Loucy (cell line): ENCODE measurements at regions not wholly inside any gene's neighbourhood (a gene's known extent, or its start where the extent isn't known, plus 50 kb on each side); places are given as distances from the start of the nearest gene placed in this dataset.

Experiments used
- H2AFZ ChIP-seq: fragments of 200-600 bp; sonication (generic); 2 replicates; pipeline ENCODE4 v1.6.0; 2016; ENCODE audit warnings: antibody characterized with exemption, mild to moderate bottlenecking, low read length, moderate library complexity
- H3F3A ChIP-seq: fragments of 200-600 bp; 2 replicates; pipeline ENCODE4 v1.6.0; 2016; ENCODE audit warnings: antibody characterized with exemption, low read depth, mild to moderate bottlenecking
- H3K27me3 ChIP-seq: fragments of 200-600 bp; sonication (generic); 2 replicates; pipeline ENCODE4 v1.6.1; 2014; ENCODE audit warnings: low read length, mild to moderate bottlenecking; ENCODE audit not compliant: insufficient read depth, poor library complexity, severe bottlenecking
- H3K36me3 ChIP-seq: fragments of 200-600 bp; sonication (generic); 2 replicates; pipeline ENCODE4 v1.6.1; 2016; ENCODE audit warnings: low read length; ENCODE audit not compliant: insufficient read depth
- H3K4me1 ChIP-seq: fragments of 200-600 bp; sonication (generic); 2 replicates; pipeline ENCODE4 v1.5.1; 2014; ENCODE audit warnings: low read length, mild to moderate bottlenecking; ENCODE audit not compliant: insufficient read depth, poor library complexity, severe bottlenecking
- H3K4me2 ChIP-seq: fragments of 200-600 bp; sonication (generic); 2 replicates; pipeline ENCODE4 v1.6.0; 2014; ENCODE audit warnings: antibody characterized with exemption, low read length, low read depth, mild to moderate bottlenecking; ENCODE audit not compliant: poor library complexity, severe bottlenecking
- H3K4me3 ChIP-seq: fragments of 200-600 bp; sonication (generic); 2 replicates; pipeline ENCODE4 v1.5.1; 2014; ENCODE audit warnings: low read length, mild to moderate bottlenecking, mixed read lengths; ENCODE audit not compliant: poor library complexity, severe bottlenecking
- H3K79me2 ChIP-seq: fragments of 200-600 bp; sonication (generic); 2 replicates; pipeline ENCODE4 v1.6.1; 2014; ENCODE audit warnings: low read length; ENCODE audit not compliant: insufficient read depth
- H3K9ac ChIP-seq: fragments of 200-600 bp; sonication (generic); 2 replicates; pipeline ENCODE4 v1.6.0; 2014; ENCODE audit warnings: mild to moderate bottlenecking, low read depth, low read length, moderate library complexity; ENCODE audit not compliant: poor library complexity, severe bottlenecking
- H3K9me2 ChIP-seq: fragments of 200-600 bp; sonication (generic); replicated peaks from 2 replicates; pipeline ENCODE4 v1.6.1; 2016; ENCODE audit warnings: low read depth, low read length, mixed read lengths
- H3K9me3 ChIP-seq: fragments of 200-600 bp; sonication (generic); 2 replicates; pipeline ENCODE4 v1.6.1; 2014; ENCODE audit warnings: mild to moderate bottlenecking, antibody characterized with exemption, low read length, low read depth; ENCODE audit not compliant: insufficient read depth
- H4K20me1 ChIP-seq: fragments of 200-600 bp; sonication (generic); 2 replicates; pipeline ENCODE4 v1.6.0; 2014; ENCODE audit warnings: antibody characterized with exemption, low read length, mild to moderate bottlenecking; ENCODE audit not compliant: insufficient read depth, poor library complexity, severe bottlenecking
- CTCF ChIP-seq: fragments of 200-600 bp; sonication (generic); conservative IDR thresholded peaks from 2 replicates; pipeline ENCODE4 v1.5.1; 2014; ENCODE audit warnings: mild to moderate bottlenecking, antibody characterized with exemption, low read length
- EZH2phosphoT487 ChIP-seq: fragments of 200-600 bp; IDR thresholded peaks from 2 replicates; pipeline ENCODE4 v1.6.1; 2018; ENCODE audit warnings: antibody characterized with exemption, mild to moderate bottlenecking, moderate library complexity, borderline replicate concordance

- Histone ChIP-seq H3K9ac (no peak overlapping the region), H3K27me3 (no peaks in the 10 kb centered on the region)
Observed at GRCh38 chr4:37068580-37068979, 176.0 kb upstream of the NWD2 start.

GRCh38 chr4:37070041-37070440 is 174.5 kb upstream of the NWD2 start:
- H3K4me1 ChIP-seq, result no peaks in the 10 kb centered on the region
- H3K27me3 ChIP-seq, result no peaks in the 10 kb centered on the region
- H3K79me2 ChIP-seq, result no peaks in the 10 kb centered on the region
- H3K9ac ChIP-seq, result no peak overlapping the region
- no peaks in the 10 kb centered on the region for H3F3A ChIP-seq
- no peak overlapping the region for H2AFZ ChIP-seq
- no peaks in the 10 kb centered on the region for H3K9me3 ChIP-seq
- no peaks in the 10 kb centered on the region for H3K9me2 ChIP-seq
- TF ChIP-seq CTCF, result no peak
- TF ChIP-seq EZH2phosphoT487, result no peak
- H4K20me1 ChIP-seq, result no peaks in the 10 kb centered on the region
- H3K4me2 ChIP-seq, result no peak overlapping the region
- H3K4me3 ChIP-seq, result no peak overlapping the region
- no peaks in the 10 kb centered on the region for H3K36me3 ChIP-seq

More at GRCh38 chr4:37068580-37068979, 176.0 kb upstream of the NWD2 start:
- Histone ChIP-seq H3K4me1 (no peaks in the 10 kb centered on the region), H3K4me2 (no peak overlapping the region), H3K9me3 (no peaks in the 10 kb centered on the region), H3K36me3 (no peaks in the 10 kb centered on the region), H3F3A (no peaks in the 10 kb centered on the region), H2AFZ (no peak overlapping the region), H3K4me3 (no peak overlapping the region), H3K79me2 (no peaks in the 10 kb centered on the region), H4K20me1 (no peaks in the 10 kb centered on the region), H3K9me2 (no peaks in the 10 kb centered on the region)
- TF ChIP-seq CTCF (peak; percentile 48), EZH2phosphoT487 (no peak)

GRCh38 chr4:37071576-37071975 is 173.0 kb upstream of the NWD2 start:
- no peak for TF ChIP-seq CTCF
- TF ChIP-seq EZH2phosphoT487, result no peak
- Histone ChIP-seq H3F3A (no peaks in the 10 kb centered on the region), H2AFZ (no peak overlapping the region), H3K36me3 (no peaks in the 10 kb centered on the region), H3K4me3 (no peak overlapping the region), H3K27me3 (no peaks in the 10 kb centered on the region), H4K20me1 (no peaks in the 10 kb centered on the region), H3K4me1 (no peaks in the 10 kb centered on the region), H3K9me3 (no peaks in the 10 kb centered on the region), H3K79me2 (no peaks in the 10 kb centered on the region), H3K4me2 (no peak overlapping the region), H3K9me2 (no peaks in the 10 kb centered on the region), H3K9ac (no peak overlapping the region)
